DND-41 (cell line): ENCODE measurements at regions not wholly inside any gene's neighbourhood (a gene's known extent, or its start where the extent isn't known, plus 50 kb on each side); places are given as distances from the start of the nearest gene placed in this dataset.

ENCODE experiments used
- CTCF ChIP-seq: IDR thresholded peaks from 2 replicates; pipeline ENCODE4 v1.5.1; 2012; ENCODE audit warnings: borderline replicate concordance, low read length, moderate library complexity, mild to moderate bottlenecking; ENCODE audit not compliant: poor library complexity, severe bottlenecking; ENCODE audit errors: extremely low read depth
- EZH2 ChIP-seq: IDR thresholded peaks from 3 replicates; pipeline ENCODE4 v1.6.1; 2012; ENCODE audit warnings: borderline replicate concordance, low read depth, mild to moderate bottlenecking, moderate library complexity, low read length, inconsistent platforms; ENCODE audit not compliant: severe bottlenecking

DNA sequence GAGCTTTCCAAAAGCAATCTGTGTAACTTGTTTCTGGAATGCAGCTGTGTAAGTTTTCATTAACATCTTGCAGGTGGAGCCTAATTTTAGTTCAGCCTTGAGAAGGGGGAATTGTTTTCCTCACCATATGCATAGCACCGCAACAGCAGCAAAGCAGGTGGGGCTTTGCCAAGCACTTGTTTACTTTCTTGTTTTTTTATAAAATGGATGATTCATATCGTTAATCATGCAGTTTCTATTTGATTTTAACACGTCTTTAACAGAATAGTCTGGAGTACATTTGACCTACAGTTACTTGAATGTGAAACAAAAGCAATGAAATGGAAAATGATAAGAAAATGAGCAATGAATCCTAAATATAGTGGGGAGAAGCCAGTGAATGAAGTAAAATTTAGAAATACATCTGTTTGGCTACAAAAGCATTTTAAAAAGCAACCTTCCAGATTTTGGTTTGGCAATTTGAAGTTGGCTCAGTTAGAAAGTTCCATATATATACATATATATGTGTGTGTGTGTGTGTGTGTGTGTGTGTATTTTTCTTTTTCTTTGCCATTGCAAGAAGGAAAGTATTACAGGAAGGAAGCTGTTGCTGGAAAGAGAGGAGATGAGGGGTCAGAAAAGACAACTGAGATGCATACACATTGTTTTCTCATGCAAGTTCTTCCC is 119.0 kb upstream of the ADGRL2 start:
- TF ChIP-seq CTCF (no peak), EZH2 (no peak)
